Stimulated activated CD4-positive, alpha-beta T cell treated with anti-CD3 and anti-CD28 coated beads, Interleukin-15, amount 100 ng/mL, for 1 hour (primary cell): ENCODE measurements at regions not wholly inside any gene's neighbourhood (a gene's known extent, or its start where the extent isn't known, plus 50 kb on each side); places are given as distances from the start of the nearest gene placed in this dataset.
"Not testable (repeated sequence)": the region's sequence is repeated elsewhere in the genome, so short reads cannot be mapped to it uniquely, and the experiment has no call there.

Source experiments
- DNase-seq, 2 donors: peaks; one replicate each; pipeline ENCODE4 v3.0.0-alpha.2; 2020; ENCODE audit warnings: low read depth in 1 of 2, low spot score in 1 of 2

- DNase-seq: no peak
Measured at GRCh38 chr1:4464478-4464877, 189.9 kb upstream of the AJAP1 start.

- DNase-seq: no peak
Measured at GRCh38 chr1:4467241-4467640, 187.2 kb upstream of the AJAP1 start.

GRCh38 chr1:4468386-4468785 is 186.0 kb upstream of the AJAP1 start:
- DNase-seq: no peak

GRCh38 chr1:4468804-4469514 is 185.4 kb upstream of the AJAP1 start:
- no peak for DNase-seq

- no peak for DNase-seq
Measured at GRCh38 chr1:4476394-4476793, 178.0 kb upstream of the AJAP1 start.

- DNase-seq: no peak
Measured at GRCh38 chr1:4481451-4481850, 173.0 kb upstream of the AJAP1 start.

- no peak for DNase-seq
Measured at GRCh38 chr1:4482526-4482925, 171.9 kb upstream of the AJAP1 start.

- no peak for DNase-seq
Measured at GRCh38 chr1:4483021-4483625, 171.3 kb upstream of the AJAP1 start.

- no peak for DNase-seq
Measured at GRCh38 chr1:4485398-4485797, 169.0 kb upstream of the AJAP1 start.

GRCh38 chr1:4485878-4486277 is 168.5 kb upstream of the AJAP1 start:
- no peak for DNase-seq

- DNase-seq: no peak
Measured at GRCh38 chr1:4486408-4487120, 167.8 kb upstream of the AJAP1 start.

- no peak for DNase-seq
Measured at GRCh38 chr1:4488018-4488417, 166.4 kb upstream of the AJAP1 start.

GRCh38 chr1:4489486-4489885 is 164.9 kb upstream of the AJAP1 start:
- DNase-seq: no peak

- not testable (repeated sequence) for DNase-seq
Measured at GRCh38 chr1:4489992-4490391, 164.4 kb upstream of the AJAP1 start.

GRCh38 chr1:4494027-4494426 is 160.4 kb upstream of the AJAP1 start:
- DNase-seq: no peak

- no peak for DNase-seq
Measured at GRCh38 chr1:4494558-4494957, 159.9 kb upstream of the AJAP1 start.

- no peak for DNase-seq
Measured at GRCh38 chr1:4495809-4496208, 158.6 kb upstream of the AJAP1 start.

- no peak for DNase-seq
Measured at GRCh38 chr1:4500441-4500840, 154.0 kb upstream of the AJAP1 start.

GRCh38 chr1:4506591-4506990 is 147.8 kb upstream of the AJAP1 start:
- no peak for DNase-seq

GRCh38 chr1:4509206-4509605 is 145.2 kb upstream of the AJAP1 start:
- no peak for DNase-seq

GRCh38 chr1:4510276-4510691 is 144.1 kb upstream of the AJAP1 start:
- no peak for DNase-seq

- no peak for DNase-seq
Measured at GRCh38 chr1:4511374-4511773, 143.0 kb upstream of the AJAP1 start.
